LNCAP (cell line): ENCODE measurements at regions not wholly inside any gene's neighbourhood (a gene's known extent, or its start where the extent isn't known, plus 50 kb on each side); places are given as distances from the start of the nearest gene placed in this dataset.

Experiments used
- TF ChIP-seq, protein P1 (sequence below): fragments of 450-650 bp; IDR thresholded peaks from 2 replicates; pipeline ENCODE4 v1.5.1; 2017; ENCODE audit warnings: mild to moderate bottlenecking

- TF ChIP-seq, protein P1, sequence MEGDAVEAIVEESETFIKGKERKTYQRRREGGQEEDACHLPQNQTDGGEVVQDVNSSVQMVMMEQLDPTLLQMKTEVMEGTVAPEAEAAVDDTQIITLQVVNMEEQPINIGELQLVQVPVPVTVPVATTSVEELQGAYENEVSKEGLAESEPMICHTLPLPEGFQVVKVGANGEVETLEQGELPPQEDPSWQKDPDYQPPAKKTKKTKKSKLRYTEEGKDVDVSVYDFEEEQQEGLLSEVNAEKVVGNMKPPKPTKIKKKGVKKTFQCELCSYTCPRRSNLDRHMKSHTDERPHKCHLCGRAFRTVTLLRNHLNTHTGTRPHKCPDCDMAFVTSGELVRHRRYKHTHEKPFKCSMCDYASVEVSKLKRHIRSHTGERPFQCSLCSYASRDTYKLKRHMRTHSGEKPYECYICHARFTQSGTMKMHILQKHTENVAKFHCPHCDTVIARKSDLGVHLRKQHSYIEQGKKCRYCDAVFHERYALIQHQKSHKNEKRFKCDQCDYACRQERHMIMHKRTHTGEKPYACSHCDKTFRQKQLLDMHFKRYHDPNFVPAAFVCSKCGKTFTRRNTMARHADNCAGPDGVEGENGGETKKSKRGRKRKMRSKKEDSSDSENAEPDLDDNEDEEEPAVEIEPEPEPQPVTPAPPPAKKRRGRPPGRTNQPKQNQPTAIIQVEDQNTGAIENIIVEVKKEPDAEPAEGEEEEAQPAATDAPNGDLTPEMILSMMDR = no peak
Measured at GRCh38 chr20:43316271-43316670, 126.6 kb upstream of the PTPRT start.

GRCh38 chr20:43309266-43309665 lies 119.6 kb upstream of the PTPRT start:
- TF ChIP-seq, protein P1 = no peak

DNA sequence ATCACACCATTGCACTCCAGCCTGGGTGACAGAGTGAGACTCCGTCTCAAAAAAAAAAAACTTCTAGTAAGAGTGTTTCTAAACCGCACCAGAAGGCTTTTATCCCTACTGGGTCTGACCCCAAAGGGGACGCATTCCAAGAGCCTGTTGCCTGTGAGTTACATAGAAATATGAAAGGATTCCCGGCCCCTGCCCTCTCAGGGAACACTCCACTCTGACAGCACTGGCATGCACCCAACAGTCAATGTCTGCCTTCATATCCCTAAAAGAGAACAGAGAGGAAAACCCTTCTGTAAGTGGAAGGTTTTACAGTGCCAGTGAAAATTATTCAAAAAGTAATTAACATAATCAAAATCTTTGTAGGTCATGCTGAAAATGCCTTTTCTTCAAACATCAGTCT lies 117.1 kb upstream of the PTPRT start:
- TF ChIP-seq, protein P1 = no peak

DNA sequence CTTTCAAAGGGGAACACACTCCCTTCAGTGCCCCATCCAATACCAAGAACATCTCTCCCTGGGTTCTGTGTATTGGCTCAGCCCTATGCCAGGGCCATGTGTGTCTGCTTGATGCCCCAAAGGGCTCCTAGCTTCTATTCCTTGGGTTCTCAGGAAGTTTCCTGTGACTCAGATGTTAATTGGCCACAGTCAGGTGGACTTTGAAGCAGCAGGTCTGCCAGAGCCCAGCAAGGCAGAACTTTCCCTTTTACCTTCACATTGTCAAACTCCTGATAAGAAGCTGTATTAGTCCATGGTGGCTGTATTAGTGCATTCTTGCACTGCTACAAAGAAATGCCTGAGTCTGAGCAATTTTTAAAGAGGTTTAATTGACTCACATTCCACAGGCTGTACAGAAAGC lies 116.0 kb upstream of the PTPRT start:
- TF ChIP-seq, protein P1 = no peak

- TF ChIP-seq, protein P1 = no peak
Measured at GRCh38 chr20:43304598-43304997, 114.9 kb upstream of the PTPRT start.

GRCh38 chr20:43302936-43303335 lies 113.2 kb upstream of the PTPRT start:
- TF ChIP-seq, protein P1 = no peak

- TF ChIP-seq, protein P1 = no peak
Measured at GRCh38 chr20:43300901-43301300, 111.2 kb upstream of the PTPRT start.

DNA sequence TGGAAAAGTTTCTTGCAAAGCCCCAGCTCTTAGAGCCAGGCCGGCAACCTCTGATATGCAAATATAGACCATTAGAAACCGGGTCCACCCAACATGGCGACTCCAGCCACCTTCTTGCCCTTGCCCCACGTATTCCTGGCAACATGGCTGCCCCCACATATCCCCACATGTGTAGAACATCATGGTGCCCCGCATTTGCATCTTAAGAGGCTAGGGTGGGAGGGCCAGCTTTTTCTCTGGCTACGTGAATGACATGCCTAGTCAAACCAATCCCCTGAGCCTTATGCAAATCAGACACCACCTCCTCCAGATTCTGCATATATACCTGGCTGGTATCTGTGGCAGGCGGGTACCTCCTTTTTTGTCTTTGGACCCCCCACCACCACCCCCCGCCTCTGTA lies 106.1 kb upstream of the PTPRT start:
- TF ChIP-seq, protein P1 = no peak
